Activated CD4-positive, alpha-beta T cell treated with anti-CD3 and anti-CD28 coated beads, Interleukin-2, Interleukin-4, amounts not matched to agents 100 ng/mL and 50 ng/mL, durations not matched to agents 16 hours and 8 hours (primary cell): ENCODE measurements at regions not wholly inside any gene's neighbourhood (a gene's known extent, or its start where the extent isn't known, plus 50 kb on each side); places are given as distances from the start of the nearest gene placed in this dataset.

Experiments used
- DNase-seq: peaks from one replicate; pipeline ENCODE4 v3.0.0-alpha.2; 2020; ENCODE audit warnings: low spot score

DNA sequence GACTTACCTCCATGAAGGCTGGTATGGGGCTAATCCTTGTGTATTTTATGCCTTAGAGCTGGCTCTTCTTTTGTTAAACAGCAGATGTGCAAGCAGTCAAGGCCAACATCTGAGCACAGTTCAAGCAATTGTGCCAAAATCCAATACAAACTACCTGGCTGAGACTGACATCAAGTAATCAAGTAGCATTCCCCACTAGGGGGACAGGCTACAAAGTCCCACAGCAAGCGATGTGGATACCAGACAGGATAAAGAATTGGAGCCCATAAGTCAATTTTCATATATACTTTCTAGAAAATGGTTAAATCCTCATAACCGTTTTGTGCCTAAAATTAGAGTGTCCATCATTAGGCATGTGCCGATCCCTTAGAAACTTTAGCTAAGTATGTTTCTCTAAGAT is 675.8 kb downstream of the DIAPH3 start:
- no peak for DNase-seq

DNA sequence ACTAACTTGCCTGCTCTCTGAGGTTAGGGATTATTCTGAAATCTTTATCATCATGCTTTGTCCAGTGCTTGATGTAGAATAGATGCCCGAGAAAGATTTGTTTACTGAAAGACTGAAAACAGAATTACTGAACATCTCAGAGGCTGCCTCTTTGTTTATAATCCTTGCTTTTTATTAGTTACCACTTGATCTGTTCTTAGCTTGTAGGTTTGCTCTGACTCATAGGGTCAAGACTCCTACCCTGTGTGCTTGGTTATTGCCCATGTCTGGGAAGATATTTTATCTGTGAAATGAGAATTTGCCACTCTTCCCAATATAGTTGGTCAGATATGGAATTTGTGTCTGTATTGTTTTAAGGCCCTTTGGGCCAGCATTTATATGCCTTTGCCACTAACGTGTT is 675.3 kb downstream of the DIAPH3 start:
- no peak for DNase-seq

DNA sequence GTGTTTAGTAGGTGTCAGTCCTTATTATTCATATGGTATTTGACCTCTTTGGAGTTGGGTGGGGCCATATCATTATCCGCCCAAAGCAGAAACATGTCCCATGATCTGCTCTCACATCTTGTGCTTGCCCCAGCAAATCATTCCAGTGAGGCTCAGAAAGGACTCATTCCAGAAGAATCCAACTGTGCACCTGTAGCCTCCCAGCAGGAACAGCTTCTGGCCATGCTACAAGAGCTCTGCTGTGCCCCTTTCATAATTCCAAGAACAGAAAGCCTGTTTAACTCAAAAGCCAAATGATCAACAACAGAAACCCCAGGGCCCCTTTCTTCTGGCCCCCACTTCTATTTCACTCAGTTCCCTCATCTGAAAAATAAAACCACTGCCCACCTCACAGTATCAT is 673.1 kb downstream of the DIAPH3 start:
- DNase-seq, result no peak

DNA sequence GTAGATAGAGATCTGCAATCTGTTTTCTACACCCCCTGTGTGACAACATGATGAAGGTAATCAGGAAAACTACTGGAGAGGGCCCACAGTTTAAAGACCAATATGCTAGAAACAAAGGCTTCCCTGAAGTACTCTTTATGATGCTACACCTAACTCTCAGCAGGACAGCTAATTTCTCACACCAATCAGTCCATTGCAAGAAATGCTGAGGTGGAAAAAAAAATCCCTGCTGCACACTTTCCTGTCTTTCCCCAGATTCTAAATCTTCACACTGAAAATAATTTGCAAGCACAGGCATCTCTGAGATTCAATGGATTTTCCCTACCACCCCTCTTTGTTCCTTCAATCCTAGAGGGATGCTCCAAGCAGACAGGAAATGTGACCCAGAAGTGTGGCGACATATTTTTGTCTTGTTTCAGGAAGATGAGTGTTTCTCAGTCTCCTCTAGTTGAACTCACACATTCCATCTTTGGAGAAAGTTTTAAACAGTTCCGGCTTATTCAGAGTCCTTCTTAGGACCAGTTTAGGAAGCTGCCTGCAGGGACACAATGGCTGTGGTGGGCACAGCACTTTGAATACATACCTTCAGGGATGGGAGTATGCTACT is 671.6 kb downstream of the DIAPH3 start:
- no peak for DNase-seq

DNA sequence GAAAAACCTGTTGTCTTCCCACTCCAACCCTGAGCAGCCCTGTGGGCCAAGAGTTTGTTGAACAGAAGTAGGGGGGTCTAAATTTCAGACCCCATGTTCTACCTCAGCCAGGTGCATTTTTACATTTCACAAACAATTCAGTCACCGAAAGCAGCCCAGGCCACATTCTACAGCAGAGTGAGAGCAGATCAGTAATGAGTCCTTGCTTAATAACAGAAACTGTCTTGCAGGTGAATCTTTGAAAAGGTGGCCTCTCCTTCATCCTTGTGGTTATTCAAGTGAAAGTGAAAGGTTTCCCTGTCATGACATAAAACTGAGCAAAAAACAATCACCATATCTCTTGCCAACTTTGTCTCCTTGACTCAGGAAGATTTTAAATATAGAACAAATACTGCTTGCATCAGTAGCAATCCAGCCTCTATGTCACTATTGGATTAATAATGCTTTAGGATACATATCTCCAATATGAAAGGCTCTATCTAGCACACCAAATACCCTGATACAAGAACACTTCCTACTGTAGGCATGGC is 670.2 kb downstream of the DIAPH3 start:
- no peak for DNase-seq

DNA sequence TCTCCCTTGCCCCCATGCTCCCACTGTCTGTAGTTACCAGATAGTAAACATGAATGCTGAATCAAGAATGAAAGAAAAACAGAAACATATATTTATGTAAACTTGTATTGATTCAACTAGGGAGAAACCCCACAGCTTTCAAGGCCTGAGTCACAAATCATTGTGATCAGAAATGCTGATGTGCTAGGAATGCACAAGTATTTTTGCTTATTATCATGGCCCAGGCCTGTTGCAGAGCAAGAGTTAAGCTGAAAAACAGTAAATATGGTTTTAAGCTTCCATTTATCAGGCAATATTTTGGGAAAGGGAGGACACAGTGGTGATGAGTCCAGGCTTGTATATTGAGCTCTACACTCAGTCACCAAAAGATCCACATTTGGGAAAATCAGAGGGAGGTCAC is 669.6 kb downstream of the DIAPH3 start:
- no peak for DNase-seq

DNA sequence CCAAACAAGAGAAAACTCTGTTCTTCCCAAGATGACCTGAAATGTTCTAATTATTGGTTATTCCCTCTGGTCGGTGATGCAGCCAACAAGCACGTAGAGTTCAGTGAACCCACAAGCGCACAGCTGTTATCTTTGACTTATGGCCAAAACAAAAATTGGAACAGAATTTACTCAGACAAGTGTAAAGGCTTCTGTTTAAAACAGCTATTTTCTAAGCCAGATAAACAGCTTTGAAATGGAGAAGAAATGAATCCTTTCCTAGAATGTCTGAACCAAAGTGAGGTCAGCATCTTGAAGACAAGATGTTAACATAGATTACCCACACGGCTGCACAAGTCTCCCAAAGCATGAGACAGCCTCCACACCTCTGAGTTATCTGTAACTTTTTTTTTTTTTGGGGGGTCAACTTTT is 669.2 kb downstream of the DIAPH3 start:
- DNase-seq, result no peak

DNA sequence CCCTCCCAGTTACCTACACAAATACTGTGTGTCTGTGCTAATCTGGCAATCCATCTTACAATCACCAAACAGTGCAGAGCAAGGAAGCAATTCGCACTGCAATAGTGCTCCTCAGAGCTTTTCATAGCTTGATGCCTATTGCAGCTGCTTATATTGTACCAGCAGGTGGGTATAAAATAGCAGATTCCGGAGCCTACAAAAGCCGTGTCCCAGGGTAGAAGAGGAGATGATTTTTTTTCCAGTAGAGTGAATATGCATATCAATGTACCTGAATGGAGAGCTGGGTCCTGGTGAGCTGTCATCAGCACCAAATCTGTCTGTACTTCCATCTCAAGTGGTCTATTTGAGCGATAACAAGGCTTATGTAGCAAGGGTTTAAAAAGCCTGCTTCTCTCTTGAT is 668.4 kb downstream of the DIAPH3 start:
- no peak for DNase-seq

DNA sequence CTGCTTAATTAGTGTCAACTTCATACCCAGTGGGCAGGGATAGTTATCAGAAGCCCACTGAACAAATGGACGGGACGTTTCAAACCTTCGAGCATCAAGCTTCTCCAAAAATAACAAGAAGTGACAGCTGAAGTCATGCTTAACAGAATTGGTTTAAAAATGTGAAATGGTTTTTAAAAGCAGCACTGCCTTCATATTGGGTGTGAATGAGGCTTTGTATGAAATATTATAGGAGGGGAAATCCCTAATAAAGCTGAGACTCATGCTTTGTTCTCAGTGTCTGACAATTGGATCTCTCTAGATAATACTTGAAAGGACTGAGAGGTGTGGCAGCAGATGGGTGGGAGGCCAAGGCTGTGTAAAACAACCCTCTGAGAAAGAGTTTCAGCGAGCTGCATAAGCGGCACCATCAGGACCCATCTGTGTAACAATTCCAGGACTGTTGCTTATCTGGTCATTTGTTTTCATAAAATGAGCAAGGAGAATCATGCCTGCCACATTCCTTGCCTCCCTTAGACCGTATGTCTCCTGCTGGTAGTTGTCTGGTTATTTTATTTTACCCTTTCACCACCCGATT is 667.7 kb downstream of the DIAPH3 start:
- DNase-seq, result no peak

DNA sequence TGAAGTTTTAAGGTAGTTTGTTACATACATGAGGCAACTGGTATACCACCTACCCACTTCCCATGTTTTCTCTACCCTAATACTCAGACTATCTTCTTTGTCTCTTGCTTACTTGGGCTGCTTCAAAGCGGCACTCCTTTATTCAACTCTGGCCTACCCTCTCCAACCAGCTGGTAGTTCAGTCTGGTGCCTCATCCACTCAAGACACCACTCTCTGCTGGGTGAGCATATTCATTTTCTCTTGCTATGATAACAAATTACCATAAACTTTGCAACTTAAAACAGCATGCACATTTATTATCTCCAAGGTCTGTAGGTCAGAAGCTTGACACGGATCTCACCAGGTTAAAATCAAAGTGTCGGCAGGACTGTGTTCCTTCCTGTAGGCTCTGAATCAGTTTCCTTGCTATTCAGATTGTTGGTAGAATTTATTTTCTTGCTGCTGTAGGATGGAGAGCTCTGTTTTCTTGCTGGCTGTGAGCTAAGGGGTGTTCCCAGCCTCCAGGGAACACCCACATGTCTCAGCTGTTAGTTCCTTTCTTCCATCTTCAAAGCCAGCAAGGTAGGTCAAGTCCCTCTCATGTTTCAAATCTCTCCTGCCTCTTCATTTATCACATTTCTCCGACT is 666.0 kb downstream of the DIAPH3 start:
- DNase-seq, result no peak

DNA sequence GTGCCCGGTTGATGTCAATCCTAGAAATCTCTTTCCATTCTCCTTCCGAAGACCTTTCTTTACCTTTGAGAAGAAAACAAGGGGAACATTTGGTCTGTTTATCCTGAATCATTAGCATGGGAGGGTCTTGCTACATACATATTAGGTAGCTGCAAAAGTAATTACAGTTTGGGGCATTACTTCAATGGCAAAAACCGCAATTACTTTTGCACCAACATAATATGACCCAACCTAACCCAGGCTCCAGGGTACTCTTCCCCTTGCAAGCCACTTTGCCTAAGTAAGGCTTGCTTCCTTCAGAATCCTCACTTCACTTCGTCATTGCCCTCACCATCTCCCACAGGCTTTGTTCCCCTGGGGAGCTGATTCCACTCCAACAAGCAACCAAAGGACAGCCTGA is 662.7 kb downstream of the DIAPH3 start:
- DNase-seq, result no peak

DNA sequence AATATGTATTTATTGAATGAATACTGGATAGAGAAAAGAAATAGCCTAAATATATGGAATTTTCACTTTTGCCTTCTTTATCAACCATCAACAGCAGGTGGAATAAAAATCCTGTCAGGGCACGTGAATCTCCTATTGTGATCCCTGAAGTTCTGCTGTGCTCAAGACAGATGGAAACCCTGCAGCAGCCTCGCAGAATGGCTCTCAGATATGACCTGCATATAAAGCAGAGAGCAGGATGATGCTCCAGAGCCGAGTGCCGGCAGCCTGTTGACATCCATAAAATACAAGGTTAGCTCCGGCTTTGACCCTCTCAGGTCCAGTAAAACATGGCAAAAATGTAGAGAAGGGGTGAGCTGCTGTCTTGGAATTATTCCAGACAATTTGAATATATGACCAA is 659.3 kb downstream of the DIAPH3 start:
- DNase-seq, result no peak

DNA sequence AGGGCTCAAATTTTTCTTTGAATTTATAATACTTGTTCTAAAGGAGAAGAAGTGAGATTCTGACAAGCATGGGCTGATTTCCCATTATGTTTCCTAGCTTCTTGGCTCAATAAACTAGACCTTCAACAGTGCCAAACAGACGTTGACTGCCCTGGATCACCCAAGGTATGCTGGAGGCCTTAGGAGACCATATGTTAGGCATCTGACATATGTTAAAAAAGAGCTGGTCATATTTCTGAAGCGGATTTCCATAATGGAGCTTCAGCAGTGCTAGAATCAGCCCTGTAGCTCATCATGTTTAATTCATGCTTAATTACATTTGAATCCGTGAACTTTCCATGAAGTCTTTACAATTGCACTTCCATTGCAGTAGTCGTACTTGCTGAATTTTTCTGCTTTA is 653.3 kb downstream of the DIAPH3 start:
- no peak for DNase-seq

DNA sequence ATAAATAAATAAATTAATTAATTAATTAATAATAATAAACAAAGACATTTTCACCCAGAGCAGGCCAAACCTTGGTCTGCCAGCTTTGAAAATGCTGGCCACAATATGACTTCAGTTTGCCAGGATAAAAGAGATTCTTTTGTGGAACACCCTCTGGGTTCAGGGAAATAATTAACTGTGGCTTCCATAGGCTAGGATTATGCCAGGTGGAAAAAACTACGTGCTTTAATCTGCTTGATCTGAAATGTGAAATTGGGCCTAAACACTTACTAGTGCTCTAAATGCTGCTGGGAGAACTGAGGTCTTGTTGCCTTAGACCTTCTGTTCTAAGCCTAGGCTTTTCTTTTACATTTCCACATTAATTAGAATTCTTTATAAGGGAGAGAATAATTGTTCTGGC is 650.0 kb downstream of the DIAPH3 start:
- DNase-seq, result no peak

DNA sequence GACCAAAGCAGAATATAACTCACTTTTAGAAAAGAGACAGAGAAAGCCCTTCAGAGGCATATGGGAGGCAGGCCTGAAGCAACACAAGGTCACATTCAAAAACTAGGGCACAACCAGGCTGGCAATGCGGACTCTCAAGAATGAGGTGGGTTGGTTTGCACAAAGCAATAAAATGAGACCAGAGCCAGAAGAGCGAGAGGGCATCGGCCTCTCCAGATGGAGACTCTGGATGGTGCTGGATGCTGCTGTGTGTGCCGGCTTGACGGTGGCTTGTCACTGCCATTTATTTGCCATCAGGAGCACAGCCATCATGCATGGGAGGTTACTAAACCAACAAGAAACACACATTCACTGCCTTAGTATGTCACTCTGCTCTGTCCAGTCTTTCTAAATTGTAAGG is 649.4 kb downstream of the DIAPH3 start:
- no peak for DNase-seq

DNA sequence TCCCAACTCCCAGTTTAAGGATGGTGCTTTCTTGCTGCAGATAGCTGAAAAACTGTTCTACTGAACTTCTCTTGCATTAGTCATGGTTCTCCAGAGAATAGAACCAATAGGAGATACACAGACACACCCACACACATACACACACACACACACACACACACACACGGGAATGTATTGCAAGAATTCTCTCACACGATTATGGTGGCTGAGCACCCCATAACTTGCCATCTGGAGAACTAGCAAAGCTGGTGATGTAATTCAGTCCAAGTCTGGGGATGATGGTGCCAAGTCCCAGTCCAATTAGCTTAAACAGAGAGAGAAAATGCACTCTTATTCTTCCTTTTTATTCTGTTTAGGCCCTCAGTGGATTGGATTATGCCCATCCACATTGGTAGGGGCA is 643.9 kb downstream of the DIAPH3 start:
- DNase-seq, result no peak

DNA sequence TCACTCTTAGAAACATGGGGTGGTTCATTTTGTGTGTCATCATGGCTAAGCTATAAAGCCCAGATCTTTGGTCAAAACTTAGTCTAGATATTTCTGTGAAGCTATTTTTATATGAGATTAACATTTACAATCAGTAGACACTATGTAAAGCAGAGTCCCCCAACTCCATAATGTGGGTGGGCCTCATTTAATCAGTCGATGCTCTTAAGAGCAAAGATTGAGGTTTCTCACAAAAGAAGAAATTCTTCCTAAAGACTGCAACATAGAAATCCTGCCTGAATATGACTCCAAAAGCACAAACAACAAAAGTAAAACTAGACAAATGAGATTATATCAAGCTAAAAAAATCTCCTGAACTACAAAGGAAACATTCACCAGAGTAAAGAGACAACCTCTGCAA is 642.2 kb downstream of the DIAPH3 start:
- no peak for DNase-seq

DNA sequence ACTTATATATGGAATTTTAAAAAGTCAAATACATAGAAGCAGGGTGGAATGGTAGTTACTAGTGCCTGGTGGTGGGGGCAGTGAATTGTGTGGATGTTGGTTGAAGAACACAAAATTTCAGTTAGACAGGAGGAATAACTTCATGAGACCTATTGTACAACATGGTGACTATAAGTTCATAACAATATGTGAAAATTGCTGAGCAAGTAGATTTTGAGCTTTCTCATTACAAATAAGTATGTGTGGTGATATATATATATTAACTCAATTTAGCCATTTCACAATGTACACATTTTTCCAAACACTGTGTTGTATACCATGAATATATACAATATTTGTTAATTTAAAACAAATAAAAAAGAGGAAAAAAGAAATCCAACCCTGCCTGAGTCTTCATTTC is 641.1 kb downstream of the DIAPH3 start:
- no peak for DNase-seq

DNA sequence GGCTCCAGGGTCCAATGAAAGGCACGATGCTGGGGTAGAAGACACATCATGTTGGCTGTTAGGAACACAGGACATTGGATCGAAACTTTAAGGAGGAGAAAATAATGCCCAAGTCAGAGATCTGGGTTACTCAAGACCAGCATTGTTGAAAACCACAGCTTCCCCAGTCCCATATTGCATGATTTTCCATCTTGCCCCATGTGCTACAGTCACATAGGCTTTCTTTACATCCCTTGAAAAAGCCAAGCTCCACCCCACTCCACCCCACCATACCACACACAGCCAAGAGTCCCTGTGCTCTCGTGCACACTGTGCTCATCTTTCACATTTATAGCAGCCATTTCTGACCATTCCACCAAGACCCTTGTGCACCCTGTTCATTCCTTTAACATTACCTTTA is 636.2 kb downstream of the DIAPH3 start:
- no peak for DNase-seq

DNA sequence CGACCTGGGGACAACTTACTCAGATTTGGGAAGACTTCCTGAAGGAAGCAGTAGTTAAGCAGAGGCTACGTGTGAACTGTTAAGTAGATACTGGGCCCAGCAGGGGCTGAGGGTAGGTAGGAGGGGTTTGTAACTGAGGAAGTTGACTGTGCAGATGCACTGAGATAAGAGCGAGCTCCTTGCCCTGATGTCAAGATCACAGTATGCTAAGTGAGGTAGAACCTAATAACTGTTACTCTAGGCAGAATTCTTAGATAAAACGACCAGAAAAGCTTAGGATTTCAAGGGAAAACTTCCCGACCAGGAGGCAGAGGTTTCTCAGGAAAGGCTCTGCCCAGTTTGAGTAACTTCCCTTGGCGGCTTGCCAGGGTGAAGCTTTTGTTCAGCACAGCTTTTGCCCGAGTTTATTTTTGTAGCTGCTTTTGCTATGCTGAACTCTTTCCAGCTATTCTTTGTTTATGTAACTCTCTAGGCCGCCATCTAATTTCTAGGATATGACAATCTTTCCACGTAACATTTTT is 632.1 kb downstream of the DIAPH3 start:
- DNase-seq, result no peak

DNA sequence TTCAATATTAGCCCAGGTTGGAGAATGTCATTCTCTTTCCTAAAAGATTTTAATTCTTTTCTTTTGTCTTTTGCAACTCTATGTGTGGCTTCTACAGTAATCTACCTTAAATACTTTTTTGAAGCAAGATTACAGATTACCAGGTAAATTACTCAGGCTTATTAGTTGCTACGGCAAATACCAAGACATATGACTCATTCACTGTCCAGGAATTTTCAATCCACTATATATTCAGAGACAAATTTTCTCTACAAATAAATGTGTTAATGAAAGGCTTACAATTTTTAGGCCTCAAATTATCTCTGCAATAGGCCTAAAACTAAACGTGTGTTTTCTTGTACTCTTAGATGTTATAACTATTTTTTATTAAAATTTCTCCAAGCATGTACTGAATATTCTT is 631.3 kb downstream of the DIAPH3 start:
- DNase-seq, result no peak

DNA sequence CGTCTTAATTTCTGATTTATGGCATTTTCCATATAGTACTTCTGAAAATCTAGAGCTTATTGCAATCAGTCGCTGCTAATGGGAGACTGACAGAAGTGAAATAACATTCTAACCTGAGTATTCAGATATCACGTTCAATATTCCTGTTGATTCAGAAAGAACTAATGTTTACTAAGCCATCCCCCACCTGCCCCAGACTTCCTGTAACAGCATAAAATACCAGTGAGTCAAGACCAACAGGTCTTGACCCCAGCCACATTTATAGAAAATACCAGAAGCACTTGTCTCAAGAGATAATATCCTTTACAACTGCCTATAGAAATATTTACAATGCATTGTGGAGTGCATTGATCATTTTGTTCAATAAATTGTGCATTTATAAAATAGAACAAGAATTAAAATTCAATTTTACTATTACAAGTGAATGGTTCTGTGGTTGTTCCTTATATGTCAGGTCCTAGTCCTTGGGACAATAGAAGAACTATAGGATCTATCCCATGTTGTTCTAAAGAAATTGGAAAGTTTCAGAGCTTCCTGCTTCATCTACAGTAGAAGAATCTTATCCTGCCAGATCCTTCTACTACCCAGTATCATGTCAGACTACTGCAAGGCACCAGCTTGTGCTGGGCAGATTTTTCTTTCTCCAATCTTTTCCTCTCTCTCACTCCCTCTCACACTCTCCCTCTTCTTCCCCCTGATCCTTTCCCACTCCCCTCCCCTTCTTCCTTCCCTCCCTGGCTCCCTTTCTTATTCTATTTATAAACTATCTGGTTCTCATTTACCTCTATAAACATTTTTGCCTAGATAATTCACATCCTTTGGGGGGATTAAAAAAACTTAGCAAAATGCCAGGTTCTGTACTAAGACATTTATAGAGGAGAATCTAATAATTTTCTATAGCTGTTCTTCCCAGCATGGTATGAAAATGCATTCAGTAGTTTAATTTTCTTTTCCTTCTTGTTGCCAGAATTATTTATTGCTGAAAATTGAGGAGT is 629.9 kb downstream of the DIAPH3 start:
- no peak for DNase-seq
